Bronchial epithelial cell (primary cell): ENCODE measurements at regions not wholly inside any gene's neighbourhood (a gene's known extent, or its start where the extent isn't known, plus 50 kb on each side); places are given as distances from the start of the nearest gene placed in this dataset.

Experiments
- DNase-seq: peaks from one replicate; pipeline ENCODE4 v3.0.0-alpha.2; 2010; ENCODE audit warnings: low read depth
- FAIRE-seq: peaks from 2 replicates; lab custom pipeline; 2011; peaks lifted over from hg19 to GRCh38; lab: Jason Lieb, UNC
- H3K27me3 ChIP-seq: 2 replicates; pipeline ENCODE4 v1.5.1; 2011; ENCODE audit warnings: low read length; ENCODE audit not compliant: control insufficient read depth, insufficient read depth
- H3K36me3 ChIP-seq: 2 replicates; pipeline ENCODE4 v1.5.1; 2011; ENCODE audit warnings: low read length; ENCODE audit not compliant: control insufficient read depth, insufficient read depth
- H3K4me3 ChIP-seq: 2 replicates; pipeline ENCODE4 v1.5.1; 2011; ENCODE audit warnings: mild to moderate bottlenecking, low read depth, low read length, control low read depth
- TF ChIP-seq, protein P1 (sequence below): IDR thresholded peaks from 2 replicates; pipeline ENCODE4 v1.5.1; 2011; ENCODE audit warnings: mild to moderate bottlenecking, moderate library complexity, low read length, control low read depth, inconsistent platforms; ENCODE audit not compliant: insufficient read depth, severe bottlenecking

GRCh38 chr21:38714999-38715398, 90.7 kb upstream of the ETS2 start:
- peak; percentile 67 for DNase-seq
- Histone ChIP-seq H3K27me3 (no peaks in the 10 kb centered on the region), H3K36me3 (no peaks in the 10 kb centered on the region), H3K4me3 (no peak overlapping the region)
- TF ChIP-seq, protein P1, sequence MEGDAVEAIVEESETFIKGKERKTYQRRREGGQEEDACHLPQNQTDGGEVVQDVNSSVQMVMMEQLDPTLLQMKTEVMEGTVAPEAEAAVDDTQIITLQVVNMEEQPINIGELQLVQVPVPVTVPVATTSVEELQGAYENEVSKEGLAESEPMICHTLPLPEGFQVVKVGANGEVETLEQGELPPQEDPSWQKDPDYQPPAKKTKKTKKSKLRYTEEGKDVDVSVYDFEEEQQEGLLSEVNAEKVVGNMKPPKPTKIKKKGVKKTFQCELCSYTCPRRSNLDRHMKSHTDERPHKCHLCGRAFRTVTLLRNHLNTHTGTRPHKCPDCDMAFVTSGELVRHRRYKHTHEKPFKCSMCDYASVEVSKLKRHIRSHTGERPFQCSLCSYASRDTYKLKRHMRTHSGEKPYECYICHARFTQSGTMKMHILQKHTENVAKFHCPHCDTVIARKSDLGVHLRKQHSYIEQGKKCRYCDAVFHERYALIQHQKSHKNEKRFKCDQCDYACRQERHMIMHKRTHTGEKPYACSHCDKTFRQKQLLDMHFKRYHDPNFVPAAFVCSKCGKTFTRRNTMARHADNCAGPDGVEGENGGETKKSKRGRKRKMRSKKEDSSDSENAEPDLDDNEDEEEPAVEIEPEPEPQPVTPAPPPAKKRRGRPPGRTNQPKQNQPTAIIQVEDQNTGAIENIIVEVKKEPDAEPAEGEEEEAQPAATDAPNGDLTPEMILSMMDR = no peak
- no peak for FAIRE-seq

- DNase-seq (no peak), FAIRE-seq (no peak)
- Histone ChIP-seq H3K36me3 (no peaks in the 10 kb centered on the region), H3K4me3 (no peak overlapping the region), H3K27me3 (no peaks in the 10 kb centered on the region)
- TF ChIP-seq, protein P1 = no peak
Observed at GRCh38 chr21:38716088-38716487, 89.6 kb upstream of the ETS2 start.

GRCh38 chr21:38716942-38717341, 88.8 kb upstream of the ETS2 start:
- no peaks in the 10 kb centered on the region for H3K36me3 ChIP-seq
- FAIRE-seq (no peak), DNase-seq (peak; percentile 16)
- H3K4me3 ChIP-seq = no peak overlapping the region
- no peaks in the 10 kb centered on the region for H3K27me3 ChIP-seq
- TF ChIP-seq, protein P1 = no peak

GRCh38 chr21:38718481-38718880, 87.2 kb upstream of the ETS2 start:
- H3K4me3 ChIP-seq = no peak overlapping the region
- TF ChIP-seq, protein P1 = no peak

DNA sequence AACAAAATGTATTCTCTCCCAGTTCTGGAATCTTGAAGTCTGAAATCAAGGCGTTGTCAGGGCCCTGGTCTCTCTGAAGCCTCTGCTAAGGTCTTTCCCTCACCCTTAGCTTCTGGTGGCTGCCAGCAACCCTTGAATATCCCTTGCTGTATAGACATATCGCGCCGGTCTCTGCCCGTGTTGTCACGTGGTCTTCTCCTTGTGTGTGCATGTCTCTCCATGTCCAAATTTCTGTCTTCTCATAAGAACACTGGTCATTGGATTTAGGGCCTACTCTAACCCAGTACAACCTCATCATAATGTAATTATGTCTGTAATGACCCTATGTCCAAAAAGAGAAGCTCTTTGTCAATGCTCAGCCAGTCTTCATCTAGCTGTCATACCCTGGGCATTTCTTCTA, 85.7 kb upstream of the ETS2 start:
- Histone ChIP-seq H3K4me3 (no peak overlapping the region), H3K27me3 (no peaks in the 10 kb centered on the region), H3K36me3 (no peaks in the 10 kb centered on the region)
- TF ChIP-seq, protein P1 = no peak
- DNase-seq (no peak), FAIRE-seq (no peak)

More at GRCh38 chr21:38718481-38718880, 87.2 kb upstream of the ETS2 start:
- FAIRE-seq (no peak), DNase-seq (no peak)
- H3K36me3 ChIP-seq = no peaks in the 10 kb centered on the region
- no peaks in the 10 kb centered on the region for H3K27me3 ChIP-seq

DNA sequence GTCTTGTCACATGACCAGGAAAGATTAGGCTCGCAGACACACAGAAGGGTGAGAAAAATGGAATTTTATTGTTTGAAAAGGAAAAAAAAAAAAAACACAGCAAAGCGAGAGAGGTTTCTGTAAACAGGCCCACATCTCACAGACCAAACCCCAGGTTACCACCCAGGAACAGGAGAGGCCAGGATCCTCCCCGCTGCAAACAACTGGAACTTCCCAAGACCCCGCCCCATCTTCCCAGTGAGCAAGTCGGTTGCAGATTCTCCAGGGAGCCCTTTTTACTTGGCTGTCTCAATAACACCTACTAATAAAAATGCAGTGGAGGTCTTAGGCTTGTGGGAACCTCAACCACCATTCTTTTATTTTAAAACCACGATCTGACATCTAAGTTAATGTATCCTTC, 84.7 kb upstream of the ETS2 start:
- H3K36me3 ChIP-seq = no peaks in the 10 kb centered on the region
- no peak overlapping the region for H3K4me3 ChIP-seq
- no peaks in the 10 kb centered on the region for H3K27me3 ChIP-seq
- DNase-seq (no peak), FAIRE-seq (no peak)
- TF ChIP-seq, protein P1 = no peak
